Limb (tissue), 2 donors: ENCODE measurements at regions not wholly inside any gene's neighbourhood (a gene's known extent, or its start where the extent isn't known, plus 50 kb on each side); places are given as distances from the start of the nearest gene placed in this dataset.
"Not testable (repeated sequence)": the region's sequence is repeated elsewhere in the genome, so short reads cannot be mapped to it uniquely, and the experiment has no call there.

Source experiments
- DNase-seq, 2 donors: peaks; one replicate each; pipeline ENCODE4 v3.0.0-alpha.2; 2016; ENCODE audit errors: extremely low spot score in 2 of 2

GRCh38 chr14:88929656-88930436 lies 105.4 kb downstream of the TTC8 start:
- no peak for DNase-seq

GRCh38 chr14:88931321-88932110 lies 107.1 kb downstream of the TTC8 start:
- DNase-seq: peak in 1 of 2 donors; percentile 36

GRCh38 chr14:88933191-88933590 lies 108.7 kb downstream of the TTC8 start:
- peak; percentile 38 to 64 for DNase-seq

- DNase-seq: peak in 1 of 2 donors; percentile 70
Observed at GRCh38 chr14:88934351-88934806, 109.9 kb downstream of the TTC8 start.

- no peak for DNase-seq
Observed at GRCh38 chr14:88935083-88935482, 110.6 kb downstream of the TTC8 start.

GRCh38 chr14:88937706-88938105 lies 113.3 kb downstream of the TTC8 start:
- no peak for DNase-seq

- no peak for DNase-seq
Observed at GRCh38 chr14:88940671-88941070, 116.2 kb downstream of the TTC8 start.

GRCh38 chr14:88941414-88941813 lies 117.0 kb downstream of the TTC8 start:
- DNase-seq: no peak

GRCh38 chr14:88947646-88948598 lies 123.5 kb downstream of the TTC8 start:
- DNase-seq: no peak

GRCh38 chr14:88950069-88950468 lies 125.6 kb downstream of the TTC8 start:
- no peak for DNase-seq

- DNase-seq: no peak
Observed at GRCh38 chr14:88951370-88951769, 126.9 kb downstream of the TTC8 start.

GRCh38 chr14:88952901-88953300 lies 128.4 kb downstream of the TTC8 start:
- no peak for DNase-seq

- DNase-seq: peak in 1 of 2 donors; percentile 39
Observed at GRCh38 chr14:88955455-88955854, 131.0 kb downstream of the TTC8 start.

- no peak for DNase-seq
Observed at GRCh38 chr14:88960496-88960895, 136.0 kb downstream of the TTC8 start.

- no peak for DNase-seq
Observed at GRCh38 chr14:88961214-88961613, 136.8 kb downstream of the TTC8 start.

- no peak for DNase-seq
Observed at GRCh38 chr14:88962356-88962755, 137.9 kb downstream of the TTC8 start.

GRCh38 chr14:88967299-88967698 lies 142.8 kb downstream of the TTC8 start:
- DNase-seq: no peak

- no peak for DNase-seq
Observed at GRCh38 chr14:88975043-88975830, 150.8 kb downstream of the TTC8 start.

GRCh38 chr14:88975926-88976325 lies 151.5 kb downstream of the TTC8 start:
- DNase-seq: no peak

- DNase-seq: not testable (repeated sequence)
Observed at GRCh38 chr14:88980907-88981306, 156.5 kb downstream of the TTC8 start.

GRCh38 chr14:88981948-88982347 lies 157.5 kb downstream of the TTC8 start:
- DNase-seq: no peak
